ENCODE measurements at regions not wholly inside any gene's neighbourhood (a gene's known extent, or its start where the extent isn't known, plus 50 kb on each side); places are given as distances from the start of the nearest gene placed in this dataset.

GRCh38 chr5:142499591-142500226 lies 174.9 kb upstream of the SPRY4 start:
- TF ChIP-seq CTCF (conservative IDR thresholded peaks at IDR 0.05; ENCODE audit: low read length): no peak
- TF ChIP-seq EZH2phosphoT487 (IDR thresholded peaks at IDR 0.05; ENCODE audit: borderline replicate concordance): no peak

All from Loucy (cell line).